ENCODE measurements at regions not wholly inside any gene's neighbourhood (a gene's known extent, or its start where the extent isn't known, plus 50 kb on each side); places are given as distances from the start of the nearest gene placed in this dataset.

GRCh38 chr1:37292789-37293188, 181.6 kb upstream of the ZC3H12A start:
- no peaks in the 10 kb centered on the region for H4K20me1 ChIP-seq (ENCODE audit: insufficient read depth, low read length)
- peaks cover 18% of the 10 kb centered on the region for H3K4me1 ChIP-seq (ENCODE audit: low read length)
- H3F3A ChIP-seq (ENCODE audit: insufficient read depth, low read length): no peaks in the 10 kb centered on the region
- H3K4me3 ChIP-seq (ENCODE audit: low read length): no peak overlapping the region
- H2AFZ ChIP-seq (ENCODE audit: low read length): no peak overlapping the region
- peaks cover 43% of the 10 kb centered on the region for H3K27me3 ChIP-seq (replicated peaks; ENCODE audit: insufficient read depth, low read length)
- H3K9me2 ChIP-seq (replicated peaks; ENCODE audit: insufficient read depth, low read length): no peaks in the 10 kb centered on the region
- H3K27ac ChIP-seq (ENCODE audit: low read length): no peak overlapping the region
- H3K9ac ChIP-seq (ENCODE audit: low read length): no peak overlapping the region
- no peaks in the 10 kb centered on the region for H3K79me2 ChIP-seq (ENCODE audit: low read length)
- H3K36me3 ChIP-seq (replicated peaks; ENCODE audit: insufficient read depth, low read length): no peaks in the 10 kb centered on the region
- TF ChIP-seq EZH2phosphoT487 (IDR thresholded peaks at IDR 0.05; ENCODE audit: low read length): no peak
- no peak for TF ChIP-seq CTCF (IDR thresholded peaks at IDR 0.05; ENCODE audit: low read length)
- TF ChIP-seq EZH2 (optimal IDR thresholded peaks at IDR 0.05; ENCODE audit: low read depth, low read length): no peak
- no peaks in the 10 kb centered on the region for H3K9me3 ChIP-seq (replicated peaks; ENCODE audit: insufficient read depth, low read length)
- no peak overlapping the region for H3K4me2 ChIP-seq (ENCODE audit: low read depth, low read length)
- no peak for DNase-seq

- Histone ChIP-seq H3K9ac (ENCODE audit: low read length) (no peak overlapping the region), H3K27ac (ENCODE audit: low read length) (no peak overlapping the region), H3K4me3 (ENCODE audit: low read length) (no peak overlapping the region), H3F3A (ENCODE audit: insufficient read depth, low read length) (no peaks in the 10 kb centered on the region), H3K4me1 (ENCODE audit: low read length) (peaks cover 8% of the 10 kb centered on the region), H3K9me2 (replicated peaks; ENCODE audit: insufficient read depth, low read length) (no peaks in the 10 kb centered on the region), H3K27me3 (replicated peaks; ENCODE audit: insufficient read depth, low read length) (peaks cover 56% of the 10 kb centered on the region), H3K4me2 (ENCODE audit: low read depth, low read length) (no peak overlapping the region), H3K9me3 (replicated peaks; ENCODE audit: insufficient read depth, low read length) (no peaks in the 10 kb centered on the region), H4K20me1 (ENCODE audit: insufficient read depth, low read length) (no peaks in the 10 kb centered on the region), H2AFZ (ENCODE audit: low read length) (no peak overlapping the region), H3K36me3 (replicated peaks; ENCODE audit: insufficient read depth, low read length) (no peaks in the 10 kb centered on the region), H3K79me2 (ENCODE audit: low read length) (no peaks in the 10 kb centered on the region)
- TF ChIP-seq CTCF (IDR thresholded peaks at IDR 0.05; ENCODE audit: low read length) (no peak), EZH2 (optimal IDR thresholded peaks at IDR 0.05; ENCODE audit: low read depth, low read length) (no peak), EZH2phosphoT487 (IDR thresholded peaks at IDR 0.05; ENCODE audit: low read length) (no peak)
- no peak for DNase-seq
Measured at GRCh38 chr1:37294096-37294495, 180.3 kb upstream of the ZC3H12A start.

- Histone ChIP-seq H3K4me3 (ENCODE audit: low read length) (no peak overlapping the region), H3K9me3 (replicated peaks; ENCODE audit: insufficient read depth, low read length) (no peaks in the 10 kb centered on the region), H3K9me2 (replicated peaks; ENCODE audit: insufficient read depth, low read length) (no peaks in the 10 kb centered on the region), H3K36me3 (replicated peaks; ENCODE audit: insufficient read depth, low read length) (no peaks in the 10 kb centered on the region), H2AFZ (ENCODE audit: low read length) (no peak overlapping the region), H3K27me3 (replicated peaks; ENCODE audit: insufficient read depth, low read length) (peaks cover 61% of the 10 kb centered on the region), H4K20me1 (ENCODE audit: insufficient read depth, low read length) (no peaks in the 10 kb centered on the region), H3K4me1 (ENCODE audit: low read length) (peaks cover 4% of the 10 kb centered on the region), H3F3A (ENCODE audit: insufficient read depth, low read length) (no peaks in the 10 kb centered on the region), H3K4me2 (ENCODE audit: low read depth, low read length) (no peak overlapping the region), H3K79me2 (ENCODE audit: low read length) (no peaks in the 10 kb centered on the region), H3K27ac (ENCODE audit: low read length) (no peak overlapping the region), H3K9ac (ENCODE audit: low read length) (no peak overlapping the region)
- no peak for DNase-seq
- no peak for TF ChIP-seq EZH2 (optimal IDR thresholded peaks at IDR 0.05; ENCODE audit: low read depth, low read length)
- TF ChIP-seq CTCF (IDR thresholded peaks at IDR 0.05; ENCODE audit: low read length): no peak
- no peak for TF ChIP-seq EZH2phosphoT487 (IDR thresholded peaks at IDR 0.05; ENCODE audit: low read length)
Measured at GRCh38 chr1:37294529-37294928, 179.9 kb upstream of the ZC3H12A start.

Measured in MM.1S (cell line).